GM19351 (cell line): ENCODE measurements at regions not wholly inside any gene's neighbourhood (a gene's known extent, or its start where the extent isn't known, plus 50 kb on each side); places are given as distances from the start of the nearest gene placed in this dataset.

Source experiments
- ATAC-seq: cut with Tn5 transposase; IDR thresholded peaks from one replicate; pipeline ENCODE4 v1.9.1; 2021; ENCODE audit warnings: mild to moderate bottlenecking, moderate library complexity; ENCODE audit not compliant: unreplicated experiment

DNA sequence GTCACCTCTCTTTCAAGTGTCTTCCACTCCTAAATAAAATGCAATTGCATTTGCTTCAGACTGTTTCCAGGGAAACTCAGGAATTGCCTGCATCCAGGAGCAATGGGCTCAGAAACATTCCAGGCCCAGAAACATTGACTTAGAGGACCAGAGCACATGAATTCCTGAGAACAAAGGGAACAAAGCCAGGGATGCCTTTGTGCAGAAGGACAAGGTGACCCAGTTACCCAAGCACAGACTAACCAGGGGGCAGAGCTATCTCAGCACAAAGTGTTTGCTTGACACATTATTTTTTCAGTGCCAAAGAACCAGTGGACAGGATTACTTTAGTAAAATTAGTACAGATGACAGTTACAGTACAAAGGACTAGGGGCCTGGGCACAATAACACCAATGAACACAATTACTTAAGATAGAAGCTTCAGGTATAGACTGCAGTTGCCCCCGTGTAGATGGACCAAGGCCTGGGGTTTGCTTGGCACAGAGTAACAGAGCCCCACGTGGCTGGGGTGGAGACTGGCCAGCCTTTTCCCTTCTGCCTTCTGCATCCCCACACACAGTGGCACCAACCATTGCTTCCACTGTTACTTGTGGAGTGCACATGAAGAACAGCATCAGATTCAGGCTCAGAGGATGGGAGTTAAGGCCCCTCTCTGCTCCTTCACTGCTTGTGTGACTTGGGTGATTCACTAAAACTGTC lies 500.8 kb downstream of the INSC start:
- ATAC-seq = no peak

DNA sequence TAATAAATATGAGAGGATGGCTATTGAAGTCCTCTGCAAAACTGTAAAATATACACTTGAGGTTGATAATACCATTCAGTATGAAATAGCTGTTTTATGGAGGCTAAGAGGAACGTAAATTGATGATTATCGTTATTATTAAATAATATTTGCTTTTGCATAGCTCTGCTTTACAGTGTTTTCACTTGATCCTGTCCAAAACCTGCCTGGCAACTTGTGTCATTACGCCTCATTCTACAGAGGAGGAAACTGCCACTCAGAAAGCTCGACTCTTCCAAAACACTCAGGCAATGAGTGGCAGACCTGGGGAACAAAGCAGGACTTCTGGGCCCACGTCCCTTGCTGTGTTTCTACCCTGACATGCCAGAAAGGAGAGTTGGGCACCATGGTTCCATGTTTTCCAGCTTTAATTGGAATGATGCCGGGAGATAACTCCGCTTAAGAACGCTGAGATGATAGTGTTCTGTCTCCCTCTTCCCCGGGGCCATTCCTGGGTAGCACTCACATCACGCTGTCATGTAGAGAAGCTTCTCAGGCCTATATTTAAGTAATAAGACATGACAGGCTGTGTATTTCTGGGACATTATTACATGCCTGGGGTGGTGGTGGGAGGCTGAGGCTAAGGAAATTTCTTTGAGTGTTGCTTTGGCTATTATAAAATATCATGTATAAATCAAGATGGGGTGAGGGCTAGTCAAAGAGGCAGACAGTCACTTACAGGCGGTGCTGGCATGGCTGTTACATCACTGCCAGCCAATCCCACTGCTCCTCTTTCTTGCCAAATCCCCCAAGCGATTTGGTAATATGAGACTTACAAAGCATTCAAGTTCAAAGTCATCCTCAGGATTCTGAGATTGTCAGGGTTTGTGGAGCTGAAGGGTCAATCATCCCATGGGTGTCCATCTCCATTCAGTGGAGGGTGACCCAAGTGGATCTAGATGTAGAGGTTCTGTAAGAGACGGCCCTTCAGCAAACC lies 501.7 kb downstream of the INSC start:
- ATAC-seq = no peak

DNA sequence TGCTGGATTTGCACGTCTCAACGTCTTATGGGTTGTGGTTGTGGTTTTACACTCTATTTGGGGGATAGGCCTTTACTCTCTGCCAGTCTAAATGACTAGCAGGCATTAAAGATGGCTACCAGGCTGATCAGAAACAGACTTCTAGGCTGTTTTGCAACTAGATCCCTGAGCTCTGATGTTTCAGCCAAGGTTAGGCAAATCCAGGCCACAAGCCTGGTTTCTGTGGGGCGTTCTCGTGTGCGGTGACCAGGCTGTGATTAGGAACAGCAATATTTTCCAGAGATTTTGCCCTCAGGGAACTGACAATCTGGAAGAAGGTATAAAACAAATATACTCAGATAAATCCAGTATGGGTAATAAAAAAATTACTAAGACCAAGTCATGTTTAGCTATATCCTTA lies 502.4 kb downstream of the INSC start:
- ATAC-seq = no peak

DNA sequence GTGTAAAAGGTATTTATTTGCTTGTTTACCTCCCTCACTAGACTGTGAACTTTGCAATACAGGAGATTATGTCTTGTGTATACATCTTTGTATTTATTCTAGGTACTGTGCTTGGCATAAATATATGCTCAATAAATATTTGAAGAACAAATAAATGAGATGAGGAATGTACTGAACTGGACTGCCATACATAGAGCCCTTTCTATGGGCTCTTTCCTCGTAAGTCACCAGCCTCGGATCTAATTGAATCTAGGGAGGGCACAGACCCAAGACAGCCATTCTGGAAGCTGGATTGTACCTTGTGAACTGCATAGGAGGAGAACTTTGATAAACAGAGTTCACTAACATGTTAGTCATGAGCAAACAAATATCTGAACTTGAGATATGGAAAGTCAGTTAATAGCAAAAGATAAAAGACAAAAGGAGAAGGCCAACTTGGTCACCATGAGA lies 503.9 kb downstream of the INSC start:
- no peak for ATAC-seq

DNA sequence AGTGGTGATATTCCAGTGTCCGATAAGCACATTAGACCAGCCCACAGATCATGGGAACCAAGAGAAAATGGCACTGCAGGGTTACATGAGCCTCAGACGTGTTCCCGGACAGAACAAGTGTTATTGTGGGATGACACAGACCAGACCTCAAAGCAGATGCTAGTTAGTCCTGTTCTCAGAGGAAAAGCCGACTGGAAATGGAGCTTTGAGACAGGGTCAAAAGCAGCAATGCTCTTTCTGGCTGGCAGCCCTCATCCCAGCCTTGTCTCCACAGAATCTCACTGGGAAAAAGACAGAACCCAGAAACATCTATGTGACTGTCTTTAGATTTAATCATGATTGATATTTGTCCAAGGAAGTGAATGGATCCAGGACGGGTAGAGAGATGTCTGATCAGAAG lies 506.8 kb downstream of the INSC start:
- no peak for ATAC-seq

DNA sequence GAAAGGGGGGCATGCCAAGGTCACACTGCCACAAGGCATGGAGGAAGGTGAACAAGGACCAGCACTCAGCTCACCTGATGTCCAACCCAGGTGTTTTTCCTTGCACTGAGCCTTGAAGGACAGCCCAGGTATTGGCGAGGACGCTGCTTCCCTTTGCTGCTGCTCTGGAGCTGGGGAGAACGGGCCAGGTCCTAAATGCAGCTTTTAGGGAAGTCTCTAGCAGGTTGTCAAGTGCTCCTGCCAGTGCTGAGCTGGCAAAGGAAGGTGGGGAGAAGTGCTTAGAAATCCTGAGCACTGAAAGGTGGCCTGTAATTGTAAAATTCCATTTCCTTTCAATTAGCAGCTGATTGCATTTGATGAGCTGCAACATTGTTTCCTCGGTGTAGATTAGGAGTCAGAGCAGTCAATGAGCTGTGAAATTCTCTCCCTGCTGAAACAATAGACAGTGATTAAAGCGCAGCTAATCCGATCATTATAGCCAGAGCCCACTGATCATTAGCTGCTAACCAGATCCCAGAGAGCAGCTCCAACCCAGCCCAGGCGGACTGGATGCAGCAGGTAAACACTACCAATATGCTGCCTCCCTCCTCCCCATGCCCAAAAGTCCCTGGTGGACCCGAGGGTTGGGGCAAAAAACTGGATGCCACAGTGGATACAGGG lies 507.6 kb downstream of the INSC start:
- ATAC-seq = no peak

DNA sequence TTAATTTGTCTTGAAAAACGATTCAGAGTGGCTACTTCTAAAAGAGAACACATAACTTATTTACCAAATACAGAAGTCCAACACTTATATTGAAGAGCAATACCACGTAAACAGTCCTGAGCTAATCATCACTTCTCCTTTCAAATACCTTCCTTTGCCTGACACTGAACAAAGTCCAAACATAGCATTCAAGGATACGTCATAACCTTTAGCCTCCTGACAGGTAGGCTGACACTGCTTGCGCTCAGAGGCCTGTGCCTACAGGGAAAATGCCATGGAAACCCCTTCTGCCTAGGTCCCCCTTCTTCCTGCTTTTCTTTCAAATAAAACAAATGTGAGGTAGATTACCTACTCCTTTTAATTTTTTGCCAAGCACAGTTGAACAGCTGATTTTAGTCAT lies 510.0 kb downstream of the INSC start:
- ATAC-seq = no peak

DNA sequence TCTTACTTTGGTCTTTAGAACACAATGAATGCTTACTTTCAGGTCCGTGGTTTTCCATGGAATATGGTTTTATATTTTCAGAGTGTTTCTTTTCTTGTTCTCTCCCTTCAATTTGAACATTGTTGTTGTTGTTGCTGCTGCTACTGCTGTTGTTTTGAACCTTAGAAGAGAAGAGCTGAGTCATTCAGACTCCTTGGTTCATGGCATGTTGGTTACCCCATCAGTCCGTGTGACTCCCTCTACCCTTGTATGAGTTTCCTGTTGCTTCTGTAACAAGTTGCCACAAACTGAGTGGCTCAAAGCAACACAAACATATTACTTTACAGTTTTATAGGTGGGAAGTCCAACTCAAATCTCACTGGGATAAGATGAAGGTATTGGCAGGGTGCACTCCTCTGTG lies 511.0 kb downstream of the INSC start:
- ATAC-seq = no peak

DNA sequence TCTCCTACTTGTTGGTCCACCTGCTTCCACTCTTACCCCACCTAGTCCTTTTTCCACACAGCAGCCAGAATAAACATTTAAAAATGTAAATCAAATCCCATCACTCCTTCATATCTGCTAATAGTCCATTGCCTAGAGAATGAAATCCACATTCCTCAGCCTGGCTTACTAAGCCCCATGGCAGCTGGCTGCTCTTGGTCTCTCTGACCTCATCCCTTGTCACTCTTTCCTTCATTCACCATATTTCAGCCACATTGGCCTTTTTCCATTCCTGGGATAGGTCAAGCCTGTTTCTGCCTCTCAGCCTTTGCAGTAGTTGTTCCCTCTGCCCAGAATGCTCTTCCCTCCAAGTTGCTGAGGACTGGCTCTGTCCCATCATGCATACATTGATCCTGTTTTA lies 512.8 kb downstream of the INSC start:
- no peak for ATAC-seq

DNA sequence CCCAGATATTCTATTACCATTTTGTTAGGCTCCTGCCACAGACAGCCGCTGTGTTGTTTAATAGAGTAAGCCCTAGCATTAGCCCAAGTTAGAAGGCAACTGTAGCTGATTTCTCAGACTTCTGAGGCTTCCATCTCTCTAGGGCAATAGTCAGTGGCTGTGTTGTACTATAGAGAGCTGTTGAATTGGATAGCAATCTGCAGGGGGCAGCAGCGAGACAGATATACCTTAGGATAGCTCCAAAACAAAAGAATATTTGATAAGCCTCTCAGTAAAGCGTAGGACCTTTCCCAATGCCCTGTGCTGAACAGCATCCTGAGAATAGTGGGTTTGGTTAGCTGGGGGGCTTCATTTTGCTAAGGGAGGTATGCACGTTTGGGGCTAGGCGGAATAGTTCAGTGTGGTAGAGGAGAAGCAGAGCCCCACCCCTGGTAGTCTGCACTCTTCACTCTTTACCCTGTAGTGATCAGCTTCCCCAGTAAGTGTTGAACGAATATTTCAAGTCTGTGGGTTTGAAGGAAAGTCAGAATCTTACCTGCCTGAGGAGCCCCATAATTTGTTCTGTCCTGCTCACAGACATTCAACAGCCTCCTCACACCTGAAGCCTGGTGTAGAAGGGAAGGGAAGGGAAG lies 515.1 kb downstream of the INSC start:
- peak; percentile 64 for ATAC-seq

DNA sequence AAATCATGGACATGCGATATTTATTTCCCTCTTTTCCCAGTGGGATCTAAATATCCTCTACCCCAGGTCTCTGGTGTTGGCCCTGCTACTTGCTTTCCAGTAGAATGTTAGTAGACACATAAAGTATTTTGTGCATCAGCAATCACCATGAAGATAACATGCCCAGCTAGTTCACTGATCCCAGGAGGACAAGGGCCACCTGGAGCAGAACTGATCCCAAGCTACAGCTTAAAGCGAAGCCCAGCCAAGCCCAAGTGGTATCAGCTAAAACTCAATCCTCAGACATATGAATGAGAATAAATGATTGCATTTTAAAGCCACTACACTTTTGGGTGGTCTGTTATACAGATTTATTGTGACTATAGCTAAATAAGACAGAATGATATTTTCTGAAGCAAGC lies 516.2 kb downstream of the INSC start:
- ATAC-seq = no peak

DNA sequence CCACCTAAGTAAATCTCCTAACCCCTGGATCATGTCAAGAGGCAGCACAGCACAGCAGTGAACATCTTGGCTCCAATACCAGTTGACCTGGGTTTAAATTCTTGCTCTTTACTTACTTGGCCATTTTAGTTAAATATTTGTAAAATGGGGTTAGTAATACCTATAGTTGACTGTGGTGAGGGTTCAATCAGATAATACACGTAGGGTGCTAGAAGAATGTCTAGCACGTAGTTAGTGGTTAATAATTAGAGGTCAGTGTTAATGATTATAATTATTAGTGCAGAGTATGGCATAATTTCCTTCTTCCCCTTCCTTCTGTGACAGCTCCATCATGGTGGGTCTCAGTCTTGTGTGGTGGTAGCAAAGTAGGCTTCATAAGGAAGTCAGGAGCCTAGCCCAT lies 520.8 kb downstream of the INSC start:
- ATAC-seq = no peak

DNA sequence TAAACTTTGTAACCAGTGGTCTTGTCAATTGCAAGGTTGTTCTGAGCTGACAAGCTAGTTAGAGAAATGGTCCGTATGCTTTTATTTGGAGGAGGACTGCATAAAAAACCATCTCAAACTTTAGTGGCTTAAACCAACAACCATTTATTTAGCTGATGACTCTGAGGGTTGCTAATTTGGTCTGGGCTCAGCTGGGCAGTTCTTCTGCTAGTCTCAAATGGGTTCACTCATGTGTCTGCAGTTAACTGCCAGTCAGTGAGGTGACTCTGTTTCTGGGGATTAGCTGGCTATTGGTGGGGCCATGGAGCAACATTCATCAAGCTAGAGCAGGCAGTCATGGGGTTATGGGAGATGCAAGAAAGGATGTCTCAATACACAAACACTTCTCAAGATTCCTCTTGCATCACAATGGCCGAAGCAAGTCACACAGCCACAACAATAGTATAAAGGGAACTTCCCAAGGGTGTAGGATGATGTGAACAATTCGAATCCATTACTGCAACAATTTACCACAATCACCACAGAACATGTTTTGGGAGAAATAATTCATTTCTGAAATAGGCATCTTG lies 521.9 kb downstream of the INSC start:
- no peak for ATAC-seq

DNA sequence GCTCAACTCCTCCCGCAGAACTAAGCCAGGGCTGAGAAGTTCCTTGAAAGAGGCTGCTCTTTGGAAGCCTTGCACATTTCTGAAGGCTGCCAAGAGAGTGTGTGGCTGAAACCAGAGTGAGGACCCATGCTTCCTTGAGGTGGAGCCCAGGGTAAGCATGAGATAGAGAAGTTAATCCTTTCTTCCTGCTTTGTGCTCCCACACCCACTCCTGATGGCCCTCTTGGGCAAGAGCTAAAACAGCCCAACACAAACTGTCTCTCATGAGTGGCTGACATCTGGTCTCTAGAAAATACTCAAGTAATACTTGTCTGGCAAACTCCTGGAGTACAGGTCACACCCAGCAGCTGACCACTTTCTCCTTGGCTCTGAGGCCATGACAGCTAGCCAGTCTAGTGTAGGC lies 523.7 kb downstream of the INSC start:
- no peak for ATAC-seq

DNA sequence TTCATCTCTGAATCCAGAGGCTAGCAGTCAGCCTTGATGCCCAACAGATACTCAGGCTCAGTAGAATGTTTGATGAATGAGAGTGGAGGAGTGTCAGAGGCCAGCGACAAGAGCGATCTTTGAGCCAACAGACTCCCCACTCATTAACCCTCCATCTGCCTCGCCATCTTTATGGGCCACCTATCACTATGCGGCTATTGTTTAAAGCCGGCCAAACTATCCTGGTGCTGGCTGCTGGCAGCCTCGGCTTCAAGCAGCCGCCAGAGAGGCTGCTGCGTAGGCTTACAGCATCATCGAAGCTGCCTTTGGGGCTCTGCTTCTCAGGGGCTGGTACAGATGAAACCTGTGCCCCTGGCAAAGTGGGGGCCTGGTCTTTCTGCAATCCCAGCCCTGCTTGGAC lies 525.6 kb downstream of the INSC start:
- ATAC-seq = no peak

DNA sequence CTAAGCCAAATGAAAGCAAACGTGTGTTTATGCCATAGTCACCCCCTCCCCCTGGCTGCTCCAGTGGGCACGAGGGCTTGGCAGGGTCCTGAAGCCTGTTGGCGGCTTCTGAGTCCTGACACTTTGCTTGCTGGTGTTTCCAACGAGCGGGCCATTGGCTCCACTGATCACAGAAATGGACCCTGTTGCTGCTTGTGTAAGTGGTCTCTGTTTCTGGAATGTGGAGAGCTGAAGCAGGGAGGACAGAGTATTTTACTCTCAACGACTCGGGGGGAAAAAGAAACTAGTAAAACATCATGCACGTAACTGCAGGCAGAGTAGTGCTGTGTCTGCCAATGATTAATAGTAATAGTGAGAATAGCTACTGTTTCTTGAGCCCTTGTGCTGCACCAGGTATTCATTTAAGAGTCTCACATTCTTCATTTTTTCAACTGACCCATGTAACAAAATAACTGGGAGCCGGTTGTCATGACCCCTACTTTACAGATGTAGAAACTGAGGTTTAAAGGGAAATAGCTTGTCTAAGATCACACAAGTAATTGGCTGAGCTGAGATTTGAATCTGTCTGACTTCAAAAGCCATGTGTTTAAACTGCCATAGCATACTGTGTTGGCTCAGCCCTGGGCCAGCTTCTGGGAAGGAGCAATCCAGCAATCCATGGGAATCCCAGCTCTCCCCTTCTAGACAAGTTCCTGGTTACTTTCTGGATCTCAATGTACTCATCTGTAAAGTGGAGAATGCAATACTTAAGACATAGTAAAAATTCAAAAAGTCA lies 526.7 kb downstream of the INSC start:
- ATAC-seq = no peak

DNA sequence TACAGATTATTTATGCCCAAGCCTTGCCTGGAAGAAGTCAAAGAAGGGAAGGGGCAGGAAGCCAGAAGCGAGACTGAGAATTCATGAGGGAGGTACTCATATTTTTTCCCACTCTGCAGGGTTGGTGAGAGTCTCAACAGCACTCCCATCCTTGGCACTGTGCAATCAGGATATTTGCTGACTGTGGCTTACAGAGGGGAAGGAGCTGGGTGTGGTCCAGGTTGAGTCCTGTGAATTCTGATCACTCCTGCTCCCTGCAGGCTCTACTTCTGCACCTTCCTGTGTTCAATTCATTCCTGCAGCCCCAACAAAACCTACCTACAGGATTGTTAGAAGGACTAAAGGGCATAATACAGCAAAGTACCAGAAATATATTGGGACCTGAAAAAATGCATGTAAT lies 530.5 kb downstream of the INSC start:
- no peak for ATAC-seq

DNA sequence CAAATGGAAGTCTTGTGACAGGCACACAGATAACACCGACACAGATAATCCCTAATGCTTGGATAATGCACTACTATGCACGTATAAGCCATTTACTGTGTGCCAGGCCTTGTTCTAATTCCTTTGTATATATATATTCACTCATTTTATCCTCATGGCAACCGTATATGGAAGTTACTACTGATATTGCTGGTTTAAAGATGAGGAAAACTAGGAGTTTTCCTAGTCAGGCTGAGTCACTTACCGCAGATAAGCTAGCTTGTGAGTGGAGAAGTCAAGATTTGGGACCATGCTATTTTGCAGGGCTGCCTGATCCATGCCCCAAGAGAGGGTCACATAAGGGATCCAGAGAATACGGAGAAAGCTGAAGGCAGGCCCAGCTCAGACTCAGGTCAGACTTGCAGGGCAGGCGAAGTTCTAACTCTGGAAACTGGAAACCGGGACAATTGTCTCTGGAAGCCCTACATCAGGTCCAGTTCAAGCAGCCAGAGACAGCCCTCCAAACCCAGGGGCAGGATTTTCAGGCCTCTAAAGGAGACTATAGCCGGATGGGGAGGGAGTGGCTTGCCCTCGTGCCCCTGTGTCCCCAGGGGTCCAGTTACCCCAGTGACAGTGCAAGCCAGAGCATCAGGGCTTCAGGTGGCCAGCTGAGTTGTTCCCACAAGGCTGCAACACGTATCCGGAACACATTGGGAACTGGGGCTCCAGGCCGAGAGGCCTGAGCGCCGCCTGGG lies 534.8 kb downstream of the INSC start:
- peak; percentile 10 for ATAC-seq
